HCT116 (cell line): ENCODE measurements at regions not wholly inside any gene's neighbourhood (a gene's known extent, or its start where the extent isn't known, plus 50 kb on each side); places are given as distances from the start of the nearest gene placed in this dataset.
"Not testable (repeated sequence)": the region's sequence is repeated elsewhere in the genome, so short reads cannot be mapped to it uniquely, and the experiment has no call there.

Source experiments
- CTCF ChIP-seq, 3 experiments: fragments of 200-600 bp in 1 of 3; sonication (generic) in 1 of 3; IDR thresholded peaks in 2 of 3; conservative IDR thresholded peaks in 1 of 3; 2 replicates each; pipeline ENCODE4 v1.5.1; 2012 to 2017; ENCODE audit warnings: low read depth in 2 of 3, low read length in 2 of 3, antibody characterized with exemption in 1 of 3, borderline replicate concordance in 1 of 3, control low read depth in 1 of 3, mild to moderate bottlenecking in 1 of 3, mixed read lengths in 1 of 3, mixed run types in 1 of 3, moderate library complexity in 1 of 3; ENCODE audit not compliant: insufficient read depth in 1 of 3
- EGR1 ChIP-seq: IDR thresholded peaks from 2 replicates; pipeline ENCODE4 v1.6.1; 2012; ENCODE audit warnings: low read depth
- EZH2 ChIP-seq: fragments of 200-600 bp; sonication (generic); IDR thresholded peaks from 2 replicates; pipeline ENCODE4 v1.6.1; 2017; ENCODE audit warnings: antibody characterized with exemption, mixed run types
- JUND ChIP-seq: IDR thresholded peaks from 2 replicates; pipeline ENCODE4 v1.6.1; 2012
- MAX ChIP-seq: IDR thresholded peaks from 2 replicates; pipeline ENCODE4 v1.6.1; 2012
- POLR2A ChIP-seq: IDR thresholded peaks from 2 replicates; pipeline ENCODE4 v1.7.0; 2011; ENCODE audit warnings: borderline replicate concordance; ENCODE audit not compliant: insufficient read depth, insufficient read length; ENCODE audit errors: extremely low read depth
- REST ChIP-seq: IDR thresholded peaks from 2 replicates; pipeline ENCODE4 v1.6.1; 2012; ENCODE audit warnings: low read depth
- SP1 ChIP-seq: IDR thresholded peaks from 2 replicates; pipeline ENCODE4 v1.6.1; 2012; ENCODE audit warnings: low read depth
- ZFX ChIP-seq: fragments of 450-650 bp; IDR thresholded peaks from 2 replicates; pipeline ENCODE4 v1.6.1; 2017

- TF ChIP-seq CTCF (IDR thresholded peaks at IDR 0.05 in 2 of 3, conservative IDR thresholded peaks at IDR 0.05 in 1 of 3; ENCODE audit: borderline replicate concordance in 1 of 3, insufficient read depth in 1 of 3, low read depth in 2 of 3, low read length in 2 of 3); JUND; POLR2A; MAX; SP1; EGR1; EZH2; ZFX; REST: not testable (repeated sequence)
Observed at GRCh38 chr15:31723019-31723418, 307.3 kb upstream of the CHRNA7 start.
